ACC112 (cell line): ENCODE measurements at regions not wholly inside any gene's neighbourhood (a gene's known extent, or its start where the extent isn't known, plus 50 kb on each side); places are given as distances from the start of the nearest gene placed in this dataset.

Experiments
- H2AFZ ChIP-seq: fragments of 200-600 bp; sonication (generic); one replicate; pipeline ENCODE4 v1.6.0; 2017; ENCODE audit warnings: antibody characterized with exemption, low read length; ENCODE audit not compliant: unreplicated experiment
- H3K27ac ChIP-seq: fragments of 200-600 bp; sonication (generic); 2 replicates; pipeline ENCODE4 v1.5.1; 2014; ENCODE audit warnings: low read depth, mild to moderate bottlenecking, antibody characterized with exemption, low read length, moderate library complexity
- H3K27me3 ChIP-seq: fragments of 200-600 bp; sonication (generic); 2 replicates; pipeline ENCODE4 v1.6.1; 2014; ENCODE audit warnings: mild to moderate bottlenecking, antibody characterized with exemption, low read length, moderate library complexity, mixed read lengths; ENCODE audit not compliant: insufficient read depth
- H3K36me3 ChIP-seq: fragments of 200-600 bp; sonication (generic); 2 replicates; pipeline ENCODE4 v1.6.1; 2016; ENCODE audit warnings: mild to moderate bottlenecking, antibody characterized with exemption, low read length, moderate library complexity, mixed read lengths; ENCODE audit not compliant: insufficient read depth
- H3K4me1 ChIP-seq: fragments of 200-600 bp; sonication (generic); one replicate; pipeline ENCODE4 v1.6.1; 2016; ENCODE audit warnings: low read length, mixed read lengths; ENCODE audit not compliant: insufficient read depth, unreplicated experiment, control insufficient read depth
- H3K4me3 ChIP-seq: fragments of 200-600 bp; sonication (generic); 2 replicates; pipeline ENCODE4 v1.5.1; 2014; ENCODE audit warnings: mild to moderate bottlenecking, low read depth, low read length
- H3K79me2 ChIP-seq: fragments of 200-600 bp; sonication (generic); one replicate; pipeline ENCODE4 v1.6.0; 2016; ENCODE audit warnings: low read length; ENCODE audit not compliant: control insufficient read depth, unreplicated experiment, insufficient read depth

GRCh38 chr10:86597306-86597705 lies 57.0 kb upstream of the OPN4 start:
- Histone ChIP-seq H3K4me1 (no peaks in the 10 kb centered on the region), H3K27me3 (peaks cover 22% of the 10 kb centered on the region), H3K27ac (no peak overlapping the region), H2AFZ (no peak overlapping the region), H3K4me3 (no peak overlapping the region), H3K36me3 (no peaks in the 10 kb centered on the region), H3K79me2 (no peaks in the 10 kb centered on the region)

GRCh38 chr10:86598151-86598550 lies 56.2 kb upstream of the OPN4 start:
- Histone ChIP-seq H3K27ac (no peak overlapping the region), H3K27me3 (peaks cover 24% of the 10 kb centered on the region), H3K36me3 (no peaks in the 10 kb centered on the region), H3K79me2 (no peaks in the 10 kb centered on the region), H3K4me1 (no peaks in the 10 kb centered on the region), H2AFZ (no peak overlapping the region), H3K4me3 (no peak overlapping the region)

- Histone ChIP-seq H3K27me3 (peaks cover 24% of the 10 kb centered on the region), H3K27ac (no peak overlapping the region), H3K79me2 (no peaks in the 10 kb centered on the region), H3K4me3 (no peak overlapping the region), H3K4me1 (no peaks in the 10 kb centered on the region), H2AFZ (no peak overlapping the region), H3K36me3 (no peaks in the 10 kb centered on the region)
Measured at GRCh38 chr10:86599041-86599440, 55.3 kb upstream of the OPN4 start.

GRCh38 chr10:86599729-86600128 lies 54.6 kb upstream of the OPN4 start:
- no peaks in the 10 kb centered on the region for H3K4me1 ChIP-seq
- H3K27me3 ChIP-seq = peaks cover 24% of the 10 kb centered on the region
- H3K27ac ChIP-seq = no peak overlapping the region
- no peak overlapping the region for H2AFZ ChIP-seq
- H3K79me2 ChIP-seq = no peaks in the 10 kb centered on the region
- no peak overlapping the region for H3K4me3 ChIP-seq
- no peaks in the 10 kb centered on the region for H3K36me3 ChIP-seq

GRCh38 chr10:86600296-86600695 lies 54.1 kb upstream of the OPN4 start:
- no peak overlapping the region for H3K4me3 ChIP-seq
- no peak overlapping the region for H2AFZ ChIP-seq
- no peaks in the 10 kb centered on the region for H3K36me3 ChIP-seq
- no peaks in the 10 kb centered on the region for H3K79me2 ChIP-seq
- no peak overlapping the region for H3K27ac ChIP-seq
- peaks cover 24% of the 10 kb centered on the region for H3K27me3 ChIP-seq
- H3K4me1 ChIP-seq = no peaks in the 10 kb centered on the region

GRCh38 chr10:86601956-86602602 lies 52.3 kb upstream of the OPN4 start:
- H3K27me3 ChIP-seq = peaks cover 24% of the 10 kb centered on the region
- no peak overlapping the region for H3K27ac ChIP-seq
- no peak overlapping the region for H3K4me3 ChIP-seq
- no peaks in the 10 kb centered on the region for H3K4me1 ChIP-seq
- H3K79me2 ChIP-seq = no peaks in the 10 kb centered on the region
- H2AFZ ChIP-seq = no peak overlapping the region
- no peaks in the 10 kb centered on the region for H3K36me3 ChIP-seq

GRCh38 chr10:86603256-86603655 lies 51.1 kb upstream of the OPN4 start:
- H3K27ac ChIP-seq = no peak overlapping the region
- no peaks in the 10 kb centered on the region for H3K79me2 ChIP-seq
- H3K27me3 ChIP-seq = peaks cover 30% of the 10 kb centered on the region
- H3K4me1 ChIP-seq = no peaks in the 10 kb centered on the region
- H3K36me3 ChIP-seq = no peaks in the 10 kb centered on the region
- no peak overlapping the region for H2AFZ ChIP-seq
- no peak overlapping the region for H3K4me3 ChIP-seq
